ENCODE measurements at regions not wholly inside any gene's neighbourhood (a gene's known extent, or its start where the extent isn't known, plus 50 kb on each side); places are given as distances from the start of the nearest gene placed in this dataset.

DNA sequence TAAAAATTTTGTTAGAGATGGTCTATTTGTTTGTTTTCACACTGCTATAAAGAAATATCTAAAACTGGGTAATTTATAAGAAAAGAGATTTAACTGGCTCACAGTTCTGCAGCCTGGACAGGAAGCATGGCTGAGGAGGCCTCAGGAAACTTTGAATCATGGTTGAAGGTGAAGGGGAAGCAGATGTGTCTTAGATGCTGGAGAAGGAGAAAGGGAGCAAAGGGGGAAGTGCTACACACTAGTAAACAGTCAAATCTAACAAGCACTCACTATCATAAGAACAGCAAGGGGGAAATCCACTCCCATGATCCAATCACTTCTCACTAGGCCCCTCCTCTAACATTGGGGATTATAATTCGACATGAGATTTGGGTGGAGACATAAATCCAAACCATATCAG lies 76.8 kb upstream of the COL24A1 start:
- ATAC-seq: no peak
- intact Hi-C loops (cut with DNase I, micrococcal nuclease): loop anchor here in 1 of 2 donors (2.0 kb wide), 1 partner anchor 21 kb away; no protein-coding TSS in a partner anchor
- no peak for DNase-seq

- intact Hi-C loops (cut with DNase I, micrococcal nuclease): no loop called here
- ATAC-seq (peak; percentile 20), DNase-seq (no peak)
Observed at GRCh38 chr1:86231076-86231475, 74.5 kb upstream of the COL24A1 start.

GRCh38 chr1:86229405-86229975 lies 72.9 kb upstream of the COL24A1 start:
- DNase-seq (no peak), ATAC-seq (no peak)
- intact Hi-C loops (cut with DNase I, micrococcal nuclease): no loop called here

DNA sequence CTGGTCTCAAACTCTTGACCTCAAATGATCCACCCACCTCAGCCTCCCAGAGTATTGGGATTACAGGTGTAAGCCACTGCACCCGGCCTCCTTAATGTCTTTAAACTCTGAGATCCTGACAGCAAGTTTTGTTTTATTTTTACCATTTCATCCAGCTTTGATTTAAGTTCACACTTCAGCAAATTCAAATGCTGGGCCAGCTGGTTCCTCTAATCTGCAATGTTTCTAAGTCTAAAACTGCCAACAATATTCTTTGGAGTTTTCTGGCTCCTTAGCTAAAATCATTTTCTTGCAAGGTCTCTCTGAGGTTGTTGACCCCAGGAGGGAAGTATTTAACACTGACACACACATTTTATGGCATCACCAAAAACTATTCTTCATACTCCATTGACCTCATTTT lies 72.0 kb upstream of the COL24A1 start:
- DNase-seq: no peak
- intact Hi-C loops (cut with DNase I, micrococcal nuclease): no loop called here
- no peak for ATAC-seq

GRCh38 chr1:86227026-86227425 lies 70.5 kb upstream of the COL24A1 start:
- ATAC-seq: no peak
- intact Hi-C loops (cut with DNase I, micrococcal nuclease): no loop called here
- DNase-seq: no peak

- ATAC-seq (no peak), DNase-seq (no peak)
- intact Hi-C loops (cut with DNase I, micrococcal nuclease): no loop called here
Observed at GRCh38 chr1:86226204-86226603, 69.6 kb upstream of the COL24A1 start.

DNA sequence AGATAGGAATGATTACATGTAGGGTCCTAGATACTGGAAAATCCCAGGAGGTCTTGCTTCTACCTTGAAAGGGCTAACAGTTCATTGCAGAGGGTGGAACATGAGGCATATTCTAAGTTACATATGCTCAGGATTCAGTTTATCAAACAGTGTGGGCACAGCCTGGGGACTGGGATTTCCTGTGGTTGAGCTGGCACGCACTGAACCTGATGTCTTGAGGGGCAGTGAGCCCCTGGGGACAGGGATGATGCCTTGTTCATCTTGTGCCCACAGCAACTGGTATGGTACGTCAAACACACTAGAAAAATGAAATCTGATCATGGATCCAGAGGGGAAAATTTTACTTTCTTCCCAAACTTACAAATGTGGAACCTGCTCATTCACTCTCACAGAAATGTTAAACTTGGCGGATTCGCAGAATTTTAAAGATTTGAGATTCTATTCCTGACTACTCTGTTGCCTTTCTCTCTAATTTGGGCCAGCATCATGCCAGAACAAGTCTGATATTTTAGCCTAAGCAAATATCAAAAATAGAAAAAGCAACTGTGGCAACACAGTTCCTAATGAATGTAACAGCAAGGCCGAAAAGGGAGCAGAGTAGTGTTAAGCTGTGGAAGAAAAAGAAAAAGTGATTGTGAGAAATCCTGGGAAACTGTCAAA lies 68.2 kb upstream of the COL24A1 start:
- no peak for ATAC-seq
- intact Hi-C loops (cut with DNase I, micrococcal nuclease): no loop called here
- DNase-seq: no peak

DNA sequence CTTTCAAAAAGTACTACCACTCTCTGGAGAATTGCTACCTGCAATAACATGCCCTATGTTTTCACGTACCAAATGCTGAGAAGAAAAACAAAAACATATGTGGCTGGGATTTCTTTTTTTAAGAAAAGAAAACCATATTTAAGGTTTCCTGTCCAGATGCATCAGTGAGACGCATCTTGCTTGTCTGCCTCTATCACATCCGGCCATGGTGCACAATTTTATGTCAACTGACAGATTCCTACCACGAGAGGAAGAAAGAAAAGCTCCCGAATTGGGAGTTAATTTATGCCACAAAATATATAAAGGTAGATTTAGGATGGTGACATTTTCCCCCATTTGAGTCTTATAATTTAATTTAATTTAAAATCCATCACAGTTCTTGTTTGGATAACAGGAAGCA lies 62.3 kb upstream of the COL24A1 start:
- intact Hi-C loops (cut with DNase I, micrococcal nuclease): no loop called here
- DNase-seq (no peak), ATAC-seq (no peak)

- ATAC-seq (no peak), DNase-seq (no peak)
- intact Hi-C loops (cut with DNase I, micrococcal nuclease): no loop called here
Observed at GRCh38 chr1:86214605-86215004, 58.0 kb upstream of the COL24A1 start.

DNA sequence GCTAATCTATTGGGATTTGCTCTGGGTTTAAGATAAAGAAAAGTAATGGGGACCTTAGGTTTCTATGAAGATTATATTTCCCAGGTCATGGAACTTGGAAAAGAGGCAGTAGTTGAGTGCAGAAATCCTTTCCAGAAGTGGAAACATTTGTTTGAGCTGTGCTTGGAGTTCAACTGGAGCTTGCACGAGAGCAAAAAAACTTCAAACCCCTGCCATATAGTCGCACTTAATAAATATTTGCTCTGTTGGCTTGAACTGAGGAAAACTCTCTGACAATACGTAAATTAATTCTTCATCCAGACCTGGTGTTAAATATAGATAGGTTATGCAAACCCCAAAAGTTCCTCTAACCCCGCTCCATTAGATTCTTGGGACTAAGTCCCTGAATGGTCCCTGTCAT lies 52.8 kb upstream of the COL24A1 start:
- intact Hi-C loops (cut with DNase I, micrococcal nuclease): no loop called here
- DNase-seq (no peak), ATAC-seq (no peak)

GRCh38 chr1:86207323-86207722 lies 50.8 kb upstream of the COL24A1 start:
- DNase-seq: no peak
- intact Hi-C loops (cut with DNase I, micrococcal nuclease): no loop called here
- ATAC-seq: no peak
